K562 (cell line): ENCODE measurements at regions not wholly inside any gene's neighbourhood (a gene's known extent, or its start where the extent isn't known, plus 50 kb on each side); places are given as distances from the start of the nearest gene placed in this dataset.

Source experiments
- ATAC-seq: fragments of 200-7000 bp; cut with Tn5 transposase; 3 replicates; pipeline ENCODE4 v1.9.1; 2020; ENCODE audit warnings: moderate library complexity
- BruUV-seq: library from RNA; stranded (reverse); fragments of 400-500 nt; replicated peaks from 2 replicates; lab custom pipeline; 2021; lab: Mats Ljungman, UMichigan
- CTCF ChIA-PET: fragments of 300-600 bp; formaldehyde crosslinking; extraction: SDS; loops from one replicate; lab custom pipeline; 2021; ENCODE audit warnings: low intra/inter-chr PET ratio; lab: Yijun Ruan, JAX
- POLR2A ChIA-PET: fragments of 300-600, 350-650 bp; sonication (Branson Sonifier 250); formaldehyde crosslinking; extraction: SDS; loops from one replicate; lab custom pipeline; 2021; ENCODE audit warnings: antibody characterized with exemption, inconsistent platforms; lab: Yijun Ruan, JAX
- DNase-seq, 4 experiments: peaks; one replicate each; pipeline versions ENCODE4 v3.0.0 to v3.0.0-alpha.2; 2011 to 2018; ENCODE audit warnings: low spot score in 3 of 4, mixed read lengths in 3 of 4; ENCODE audit errors: extremely low read depth in 1 of 4
- FAIRE-seq: peaks from 2 replicates; lab custom pipeline; 2011; peaks lifted over from hg19 to GRCh38; lab: Jason Lieb, UNC
- H2AFZ ChIP-seq: 2 replicates; pipeline ENCODE4 v1.6.0; 2011; ENCODE audit warnings: low read depth, low read length, control low read depth, inconsistent platforms
- H3K27ac ChIP-seq: fragments of 200-600 bp; 3 replicates; pipeline ENCODE4 v1.8.0; 2011; ENCODE audit warnings: low read depth, mild to moderate bottlenecking, control low read depth, inconsistent platforms, low read length, moderate library complexity, mixed read lengths; ENCODE audit errors: extremely low read depth
- H3K27me3 ChIP-seq, 2 experiments: fragments of 300-600 bp in 1 of 2; 2 replicates in 1 of 2; 3 replicates in 1 of 2; pipeline versions ENCODE4 v1.6.0 to v1.8.0; 2011; ENCODE audit warnings: inconsistent platforms in 2 of 2, low read length in 2 of 2, mild to moderate bottlenecking in 1 of 2, mixed read lengths in 1 of 2, moderate library complexity in 1 of 2; ENCODE audit not compliant: control insufficient read depth in 2 of 2, insufficient read depth in 2 of 2
- H3K36me3 ChIP-seq: fragments of 300-600 bp; 3 replicates; pipeline ENCODE4 v1.8.0; 2011; ENCODE audit warnings: mild to moderate bottlenecking, low read length, inconsistent platforms; ENCODE audit not compliant: control insufficient read depth, insufficient read depth
- H3K4me1 ChIP-seq, 2 experiments: fragments of 200-600 bp in 1 of 2; replicated peaks in 1 of 2; 2 replicates in 1 of 2; 3 replicates in 1 of 2; pipeline versions ENCODE4 v1.5.1 to v1.8.0; 2011; ENCODE audit warnings: inconsistent platforms in 2 of 2, low read length in 2 of 2, mild to moderate bottlenecking in 1 of 2, mixed read lengths in 1 of 2, moderate library complexity in 1 of 2; ENCODE audit not compliant: control insufficient read depth in 2 of 2, insufficient read depth in 2 of 2
- H3K4me2 ChIP-seq: 2 replicates; pipeline ENCODE4 v1.6.1; 2011; ENCODE audit warnings: low read length, control low read depth, inconsistent platforms, mixed read lengths; ENCODE audit not compliant: insufficient read depth
- H3K4me3 ChIP-seq: fragments of 200-600 bp; sonication (generic), shearing (Covaris generic); 2 replicates; pipeline ENCODE4 v1.5.1; 2016; ENCODE audit warnings: control low read depth, inconsistent platforms
- H3K79me2 ChIP-seq: fragments of 200-600 bp; 3 replicates; pipeline ENCODE4 v1.8.0; 2011; ENCODE audit warnings: low read length, inconsistent platforms; ENCODE audit not compliant: control insufficient read depth, insufficient read depth
- H3K9ac ChIP-seq, 2 experiments: 2 replicates each; pipeline versions ENCODE4 v1.6.0 to v1.6.1; 2011; ENCODE audit warnings: low read depth in 2 of 2, low read length in 2 of 2, control low read depth in 1 of 2, inconsistent platforms in 1 of 2, mild to moderate bottlenecking in 1 of 2, mixed read lengths in 1 of 2; ENCODE audit not compliant: insufficient read depth in 1 of 2
- H3K9me1 ChIP-seq: one replicate; pipeline ENCODE4 v1.6.0; 2011; ENCODE audit warnings: inconsistent platforms, mild to moderate bottlenecking, low read length, moderate library complexity; ENCODE audit not compliant: control insufficient read depth, insufficient read depth
- H3K9me3 ChIP-seq: replicated peaks from 2 replicates; pipeline ENCODE4 v1.5.1; 2011; ENCODE audit warnings: low read depth, low read length, inconsistent platforms; ENCODE audit not compliant: control insufficient read depth, insufficient read depth
- H4K20me1 ChIP-seq: replicated peaks from 2 replicates; pipeline ENCODE4 v1.6.1; 2011; ENCODE audit warnings: low read length, inconsistent platforms, mixed read lengths; ENCODE audit not compliant: control insufficient read depth, insufficient read depth
- CCNT2 ChIP-seq: IDR thresholded peaks from 2 replicates; pipeline ENCODE4 v1.6.1; 2011; ENCODE audit warnings: borderline replicate concordance, low read depth, mild to moderate bottlenecking, moderate library complexity, mixed read lengths, low read length; ENCODE audit not compliant: insufficient read length; ENCODE audit errors: extremely low read depth
- EHMT2 ChIP-seq: fragments of 450-650 bp; IDR thresholded peaks from 2 replicates; pipeline ENCODE4 v1.6.1; 2018; ENCODE audit warnings: antibody characterized with exemption
- GATAD2A ChIP-seq: fragments of 450-650 bp; IDR thresholded peaks from 2 replicates; pipeline ENCODE4 v1.6.1; 2017
- HMBOX1 ChIP-seq: sonication (generic); IDR thresholded peaks from 2 replicates; pipeline ENCODE4 v1.6.1; 2016
- HMG20A ChIP-seq: fragments of 450-650 bp; formaldehyde crosslinking; conservative IDR thresholded peaks from 2 replicates; pipeline ENCODE4 v1.4.0; 2020; ENCODE audit warnings: mild to moderate bottlenecking, mixed read lengths
- HNRNPH1 ChIP-seq: fragments of 200-400 bp; formaldehyde crosslinking; optimal IDR thresholded peaks from 2 replicates; pipeline ENCODE3; 2017; ENCODE audit warnings: low read depth, mild to moderate bottlenecking, low read length, moderate library complexity
- HNRNPLL ChIP-seq: fragments of 200-400 bp; formaldehyde crosslinking; IDR thresholded peaks from 2 replicates; pipeline ENCODE4 v1.6.1; 2017; ENCODE audit warnings: low read length, low read depth, mild to moderate bottlenecking; ENCODE audit not compliant: poor library complexity, severe bottlenecking
- ILF3 ChIP-seq: fragments of 450-650 bp; IDR thresholded peaks from 2 replicates; pipeline ENCODE4 v1.6.1; 2018; ENCODE audit warnings: antibody characterized with exemption, mild to moderate bottlenecking, moderate library complexity, borderline replicate concordance
- LEF1 ChIP-seq: fragments of 450-650 bp; IDR thresholded peaks from 2 replicates; pipeline ENCODE4 v1.6.1; 2016; ENCODE audit warnings: mild to moderate bottlenecking
- MCM5 ChIP-seq: fragments of 450-650 bp; IDR thresholded peaks from 2 replicates; pipeline ENCODE4 v1.6.1; 2016; ENCODE audit warnings: low read depth
- NFE2L1 ChIP-seq: fragments of 450-650 bp; IDR thresholded peaks from 2 replicates; pipeline ENCODE4 v1.6.1; 2016; ENCODE audit warnings: missing genetic modification characterization, low read depth, mild to moderate bottlenecking, missing compliant biosample characterization, moderate library complexity, borderline replicate concordance
- PURB ChIP-seq: sonication (generic); formaldehyde crosslinking; IDR thresholded peaks from 2 replicates; pipeline ENCODE4 v1.9.0; 2021; ENCODE audit warnings: low read depth, mild to moderate bottlenecking, missing genetic modification reagents
- SRSF1 ChIP-seq: fragments of 200-400 bp; formaldehyde crosslinking; IDR thresholded peaks from 2 replicates; pipeline ENCODE4 v1.6.1; 2017; ENCODE audit warnings: mild to moderate bottlenecking, low read depth, low read length, moderate library complexity
- ZBTB9 ChIP-seq: fragments of 450-650 bp; formaldehyde crosslinking; IDR thresholded peaks from 2 replicates; pipeline ENCODE4 v1.4.0; 2020; ENCODE audit warnings: mild to moderate bottlenecking, moderate library complexity
- ZC3H4 ChIP-seq: sonication (generic); formaldehyde crosslinking; IDR thresholded peaks from 2 replicates; pipeline ENCODE4 v1.9.0; 2021; ENCODE audit warnings: missing genetic modification reagents, borderline replicate concordance
- ZNF24 ChIP-seq: fragments of 450-650 bp; IDR thresholded peaks from 2 replicates; pipeline ENCODE4 v1.6.1; 2016
- WGBS: fragments of 100-300 bp; shearing (Covaris generic); methylation state at CpG from one replicate; pipeline ENCODE4 v1.1.6; 2016; ENCODE audit warnings: low coverage, mixed read lengths; ENCODE audit not compliant: insufficient coverage; ENCODE audit errors: missing lambda C conversion rate; 5-methylcytosine and 5-hydroxymethylcytosine counted together
- in situ Hi-C: fragments of 300-500 bp; cut with MboI; formaldehyde crosslinking; loops from 4 replicates; pipeline ENCODE4 v1.15.0; 2018; ENCODE audit warnings: inconsistent platforms, mixed read lengths
- intact Hi-C: fragments of 100-400 bp; cut with micrococcal nuclease; formaldehyde crosslinking; loops from 2 replicates; pipeline ENCODE4 v1.14.2; 2022
- TF ChIP-seq, protein P1 (sequence below): fragments of 250-450 bp; sonication (Bioruptor Pico); IDR thresholded peaks from 2 replicates; pipeline ENCODE4 v1.5.0; 2021
- TF ChIP-seq, protein P2 (sequence below): sonication (generic); formaldehyde crosslinking; IDR thresholded peaks from 2 replicates; pipeline ENCODE4 v1.8.0; 2022; ENCODE audit warnings: missing genetic modification reagents, mild to moderate bottlenecking, moderate library complexity, borderline replicate concordance
- TF ChIP-seq, protein P3 (sequence below): fragments of 450-650 bp; formaldehyde crosslinking; IDR thresholded peaks from 2 replicates; pipeline ENCODE4 v1.4.0; 2022; ENCODE audit warnings: missing genetic modification characterization

- FAIRE-seq (no peak), ATAC-seq (no peak), DNase-seq (no peak)
- 0% methylated on average over 2 of the region's 2 CpGs for WGBS
- Histone ChIP-seq H3K27me3 (no peaks in the 10 kb centered on the region), H4K20me1 (no peaks in the 10 kb centered on the region), H3K27ac (no peak overlapping the region), H3K36me3 (no peaks in the 10 kb centered on the region), H3K9ac (no peak overlapping the region), H3K4me2 (no peak overlapping the region), H3K9me3 (no peaks in the 10 kb centered on the region), H3K4me1 (no peaks in the 10 kb centered on the region), H2AFZ (no peak overlapping the region), H3K79me2 (no peaks in the 10 kb centered on the region), H3K9me1 (no peaks in the 10 kb centered on the region), H3K4me3 (no peak overlapping the region)
- ChIA-PET CTCF (no interaction called here), POLR2A (no interaction called here)
- BruUV-seq: no TSS peak
- intact Hi-C loops: no loop called here
- in situ Hi-C loops: no loop called here
- TF ChIP-seq MCM5 (no peak), NFE2L1 (no peak), HMBOX1 (no peak), ZC3H4 (CRISPR knock-in tag) (no peak), CCNT2 (no peak), EHMT2 (no peak), ZNF24 (no peak), HNRNPLL (no peak), HNRNPH1 (no peak), ZBTB9 (CRISPR knock-in tag) (no peak), SRSF1 (no peak), ILF3 (no peak), LEF1 (no peak), GATAD2A (no peak), PURB (CRISPR knock-in tag) (no peak), HMG20A (CRISPR knock-in tag) (no peak)
- TF ChIP-seq, protein P1, sequence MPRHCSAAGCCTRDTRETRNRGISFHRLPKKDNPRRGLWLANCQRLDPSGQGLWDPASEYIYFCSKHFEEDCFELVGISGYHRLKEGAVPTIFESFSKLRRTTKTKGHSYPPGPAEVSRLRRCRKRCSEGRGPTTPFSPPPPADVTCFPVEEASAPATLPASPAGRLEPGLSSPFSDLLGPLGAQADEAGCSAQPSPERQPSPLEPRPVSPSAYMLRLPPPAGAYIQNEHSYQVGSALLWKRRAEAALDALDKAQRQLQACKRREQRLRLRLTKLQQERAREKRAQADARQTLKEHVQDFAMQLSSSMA: no peak
- TF ChIP-seq, protein P2, sequence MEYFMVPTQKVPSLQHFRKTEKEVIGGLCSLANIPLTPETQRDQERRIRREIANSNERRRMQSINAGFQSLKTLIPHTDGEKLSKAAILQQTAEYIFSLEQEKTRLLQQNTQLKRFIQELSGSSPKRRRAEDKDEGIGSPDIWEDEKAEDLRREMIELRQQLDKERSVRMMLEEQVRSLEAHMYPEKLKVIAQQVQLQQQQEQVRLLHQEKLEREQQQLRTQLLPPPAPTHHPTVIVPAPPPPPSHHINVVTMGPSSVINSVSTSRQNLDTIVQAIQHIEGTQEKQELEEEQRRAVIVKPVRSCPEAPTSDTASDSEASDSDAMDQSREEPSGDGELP (CRISPR knock-in tag): no peak
- TF ChIP-seq, protein P3, sequence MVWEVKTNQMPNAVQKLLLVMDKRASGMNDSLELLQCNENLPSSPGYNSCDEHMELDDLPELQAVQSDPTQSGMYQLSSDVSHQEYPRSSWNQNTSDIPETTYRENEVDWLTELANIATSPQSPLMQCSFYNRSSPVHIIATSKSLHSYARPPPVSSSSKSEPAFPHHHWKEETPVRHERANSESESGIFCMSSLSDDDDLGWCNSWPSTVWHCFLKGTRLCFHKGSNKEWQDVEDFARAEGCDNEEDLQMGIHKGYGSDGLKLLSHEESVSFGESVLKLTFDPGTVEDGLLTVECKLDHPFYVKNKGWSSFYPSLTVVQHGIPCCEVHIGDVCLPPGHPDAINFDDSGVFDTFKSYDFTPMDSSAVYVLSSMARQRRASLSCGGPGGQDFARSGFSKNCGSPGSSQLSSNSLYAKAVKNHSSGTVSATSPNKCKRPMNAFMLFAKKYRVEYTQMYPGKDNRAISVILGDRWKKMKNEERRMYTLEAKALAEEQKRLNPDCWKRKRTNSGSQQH: no peak
Measured at GRCh38 chr14:81653626-81654025, 120.0 kb upstream of the SEL1L start.
